GM21619 (cell line): ENCODE measurements at regions not wholly inside any gene's neighbourhood (a gene's known extent, or its start where the extent isn't known, plus 50 kb on each side); places are given as distances from the start of the nearest gene placed in this dataset.

Source experiments
- ATAC-seq: cut with Tn5 transposase; IDR thresholded peaks from one replicate; pipeline ENCODE4 v1.9.1; 2021; ENCODE audit not compliant: unreplicated experiment

- ATAC-seq = no peak
Observed at GRCh38 chr12:91565846-91566245, 383.2 kb upstream of the DCN start.

DNA sequence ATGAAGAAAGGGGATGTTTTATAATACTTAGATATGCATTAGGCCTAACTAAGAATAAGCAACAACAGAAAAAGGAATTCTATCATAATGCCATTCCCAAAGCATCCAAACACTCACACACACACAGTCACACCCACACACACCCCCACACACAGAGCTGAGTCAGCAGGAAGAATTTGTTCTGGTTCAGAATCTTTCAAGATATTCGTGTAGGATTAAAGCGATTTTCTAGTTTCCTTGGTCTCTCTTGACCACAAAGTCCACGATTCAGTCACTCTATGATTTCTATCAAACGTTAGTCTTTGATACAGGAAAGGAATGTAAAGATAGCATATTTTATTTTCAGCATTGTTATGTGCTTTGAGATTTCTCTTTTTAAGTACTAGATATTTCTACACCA lies 382.6 kb upstream of the DCN start:
- no peak for ATAC-seq

DNA sequence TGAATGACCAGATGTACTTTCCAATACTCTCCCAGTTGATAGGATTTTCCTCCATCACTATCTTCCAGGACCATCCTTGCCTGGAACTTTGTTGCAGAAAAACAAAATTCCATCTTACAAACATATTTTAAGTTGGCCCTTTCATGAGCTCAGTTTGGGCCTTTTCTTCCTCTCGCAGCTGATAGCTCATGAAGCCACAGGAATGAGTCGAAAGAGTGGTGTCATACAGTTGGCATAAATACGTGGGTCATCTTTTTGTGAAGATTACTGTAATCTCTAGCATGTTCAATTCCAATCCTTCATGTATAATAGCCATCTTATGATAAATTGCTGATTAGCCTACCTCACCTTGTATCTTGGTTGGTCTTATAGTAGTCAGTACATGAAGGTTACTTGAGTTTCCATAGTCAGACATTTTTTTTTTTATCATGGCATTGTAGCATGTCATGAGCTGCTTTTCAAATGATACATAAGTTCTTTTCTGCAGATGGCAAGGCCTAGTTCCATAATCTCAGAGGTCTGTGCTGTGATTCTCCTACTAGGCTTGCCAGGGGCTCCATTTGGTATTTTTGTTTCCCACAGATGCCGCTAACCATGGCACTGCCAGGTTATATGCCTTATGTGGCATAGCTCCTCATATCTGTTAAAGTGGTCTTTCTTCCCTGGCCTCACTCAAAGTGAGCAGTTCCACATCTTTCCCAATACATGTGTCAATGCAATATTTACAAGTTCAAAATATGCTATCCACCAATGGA lies 380.6 kb upstream of the DCN start:
- ATAC-seq = no peak

- ATAC-seq = peak; percentile 91
Observed at GRCh38 chr12:91562476-91562875, 379.9 kb upstream of the DCN start.

GRCh38 chr12:91561958-91562325 lies 379.3 kb upstream of the DCN start:
- ATAC-seq = peak; percentile 3

- no peak for ATAC-seq
Observed at GRCh38 chr12:91561301-91561957, 378.8 kb upstream of the DCN start.

GRCh38 chr12:91556909-91557308 lies 374.3 kb upstream of the DCN start:
- no peak for ATAC-seq

- no peak for ATAC-seq
Observed at GRCh38 chr12:91555436-91556415, 373.1 kb upstream of the DCN start.

DNA sequence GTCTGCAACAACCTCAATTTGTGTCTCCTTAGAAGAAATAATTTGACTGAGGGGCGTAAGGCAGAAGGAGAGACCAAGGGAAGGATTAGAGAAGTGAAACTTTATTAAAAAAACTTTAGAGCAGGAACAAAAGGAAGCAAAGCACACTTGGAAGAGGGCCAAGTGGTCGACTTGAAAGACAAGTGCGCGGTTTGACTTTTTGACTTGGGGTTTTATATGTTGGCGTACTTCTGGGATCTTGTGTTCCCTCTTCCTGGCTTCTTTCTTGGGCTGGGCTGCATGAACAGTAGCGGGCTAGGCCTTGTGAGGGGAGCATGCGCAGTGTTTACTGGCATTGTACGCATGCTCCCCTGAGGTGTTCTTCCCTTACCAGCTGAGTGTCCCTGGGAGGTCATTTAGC lies 369.3 kb upstream of the DCN start:
- no peak for ATAC-seq

GRCh38 chr12:91551242-91551641 lies 368.6 kb upstream of the DCN start:
- ATAC-seq = no peak

DNA sequence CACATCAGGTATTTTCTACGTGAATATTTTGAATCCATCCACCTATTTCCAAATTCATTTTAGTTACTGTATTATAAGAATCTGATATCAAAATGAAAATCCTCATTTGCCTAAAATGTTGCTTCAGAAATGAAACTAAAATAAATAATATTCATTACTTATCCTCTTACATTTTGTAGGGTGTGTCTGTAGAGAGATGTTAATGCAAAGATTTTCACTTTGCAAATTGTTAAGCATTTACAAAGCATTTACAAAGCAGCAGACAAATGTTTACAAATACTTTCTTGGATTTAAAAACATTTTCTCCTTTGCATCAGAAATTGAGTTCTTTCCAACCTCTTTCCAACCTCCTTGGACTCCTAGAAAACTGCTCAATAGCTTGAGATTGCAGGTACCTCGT lies 360.0 kb upstream of the DCN start:
- ATAC-seq = no peak

GRCh38 chr12:91542067-91542466 lies 359.4 kb upstream of the DCN start:
- ATAC-seq = no peak

GRCh38 chr12:91538418-91538817 lies 355.8 kb upstream of the DCN start:
- ATAC-seq = no peak

DNA sequence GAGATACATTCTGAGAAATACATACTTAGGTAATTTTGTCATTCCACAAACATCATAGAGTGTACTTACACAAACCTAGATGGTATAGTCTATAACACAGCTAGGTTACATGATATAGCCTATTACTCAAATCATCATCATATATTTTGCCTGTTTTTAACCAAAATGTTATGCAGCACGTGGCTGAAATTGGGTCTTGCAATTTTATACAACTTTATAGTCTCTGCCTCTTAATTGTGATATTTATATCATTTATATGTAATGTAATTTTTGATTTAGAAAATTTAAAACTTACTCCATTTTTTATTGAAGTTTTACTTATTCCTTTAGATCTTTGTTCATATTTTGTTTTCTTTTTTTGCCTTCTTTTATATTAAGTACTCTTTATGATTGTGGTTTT lies 350.7 kb upstream of the DCN start:
- no peak for ATAC-seq

- no peak for ATAC-seq
Observed at GRCh38 chr12:91529829-91530228, 347.2 kb upstream of the DCN start.

DNA sequence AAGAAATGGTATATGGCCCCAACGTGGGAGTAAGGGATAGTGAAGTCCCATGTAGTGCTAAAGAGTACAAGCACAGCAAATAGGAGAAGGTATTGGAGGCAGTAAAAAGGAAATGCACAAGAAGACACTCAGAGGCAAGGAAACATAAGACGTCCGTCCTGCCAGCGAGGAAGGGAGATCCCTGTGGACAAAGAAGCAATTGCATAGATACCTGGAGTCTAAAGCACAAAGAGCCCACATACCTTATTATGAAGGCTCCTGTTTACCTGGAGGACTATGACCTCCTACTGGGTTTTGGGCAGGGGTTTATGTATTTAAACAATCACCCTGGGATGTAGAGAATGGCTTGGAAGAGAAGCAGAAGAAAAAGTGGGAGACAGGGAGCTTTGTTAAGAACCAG lies 341.2 kb upstream of the DCN start:
- no peak for ATAC-seq

- ATAC-seq = no peak
Observed at GRCh38 chr12:91516695-91517047, 334.1 kb upstream of the DCN start.

DNA sequence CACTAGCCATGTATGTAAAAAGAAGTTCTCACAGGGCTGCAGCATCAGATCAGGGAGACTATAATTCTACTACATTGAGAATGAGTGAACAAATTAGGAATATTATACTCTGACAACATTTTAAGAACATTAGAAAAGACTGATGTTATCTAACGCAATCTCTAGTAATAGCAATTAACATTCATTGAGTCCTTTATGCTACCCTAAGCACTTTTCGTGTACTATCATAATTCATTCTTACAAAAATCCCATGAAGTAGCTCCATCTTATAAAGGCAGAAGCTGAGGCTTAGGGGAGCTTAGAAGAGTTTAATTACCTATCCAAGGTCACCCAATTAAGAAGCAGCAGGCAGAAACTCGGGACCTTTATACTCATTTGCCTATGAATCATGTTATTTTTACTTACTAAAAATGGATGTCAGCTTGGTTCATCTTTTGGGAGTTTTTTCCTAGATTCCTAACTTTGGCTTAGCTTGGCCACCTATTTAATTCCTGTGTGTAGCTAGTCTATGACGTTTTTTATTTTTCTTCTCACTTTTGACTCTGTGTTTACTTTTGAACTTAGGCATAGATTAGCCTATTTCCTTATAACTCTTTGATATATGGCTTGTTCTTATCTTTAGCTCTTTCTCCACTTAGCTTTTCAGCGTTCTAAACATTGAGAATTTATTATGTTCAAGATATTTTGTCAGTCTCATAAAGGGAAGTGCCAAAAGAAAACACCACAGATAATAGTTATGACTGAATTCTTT lies 333.5 kb upstream of the DCN start:
- no peak for ATAC-seq

DNA sequence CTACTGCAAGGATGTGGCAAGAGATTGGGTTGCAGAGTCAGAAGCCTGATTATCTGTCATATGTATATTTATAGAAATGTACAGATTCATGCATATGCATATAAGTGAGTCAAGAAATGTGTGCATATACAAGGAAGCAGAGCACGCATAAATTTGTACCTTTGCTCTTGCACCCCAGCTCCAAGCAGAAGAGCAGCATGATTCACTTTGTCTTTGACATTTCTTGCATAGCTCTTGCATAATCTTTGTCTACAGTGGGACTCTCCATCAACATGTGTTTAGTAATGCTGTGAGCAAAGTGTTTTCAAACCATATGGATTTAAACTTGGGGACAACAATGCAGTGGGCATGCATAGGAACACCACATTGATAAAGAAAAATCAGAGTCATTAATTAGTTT lies 330.7 kb upstream of the DCN start:
- ATAC-seq = no peak

GRCh38 chr12:91511795-91512420 lies 329.3 kb upstream of the DCN start:
- ATAC-seq = no peak

- ATAC-seq = no peak
Observed at GRCh38 chr12:91507754-91508153, 325.1 kb upstream of the DCN start.
